Endothelial cell of umbilical vein (primary cell): ENCODE measurements at regions not wholly inside any gene's neighbourhood (a gene's known extent, or its start where the extent isn't known, plus 50 kb on each side); places are given as distances from the start of the nearest gene placed in this dataset.

ENCODE experiments used
- BruUV-seq: library from RNA; stranded (reverse); fragments of 400-500 nt; replicated peaks from 2 replicates; lab custom pipeline; 2021; lab: Mats Ljungman, UMichigan
- CTCF ChIA-PET: fragments of 300-600, 350-600 bp; sonication (Branson Sonifier 250); formaldehyde crosslinking; loops from one replicate; lab custom pipeline; 2021; ENCODE audit warnings: antibody characterized with exemption, inconsistent platforms; lab: Charles Lee
- POLR2A ChIA-PET: fragments of 300-600, 350-600 bp; sonication (Branson Sonifier 250); formaldehyde crosslinking; loops from one replicate; lab custom pipeline; 2021; ENCODE audit warnings: antibody characterized with exemption, inconsistent platforms; lab: Charles Lee
- DNase-seq: peaks from one replicate; pipeline ENCODE4 v3.0.0-alpha.2; 2011; ENCODE audit warnings: low read depth, low spot score
- FAIRE-seq: peaks from 2 replicates; lab custom pipeline; 2011; peaks lifted over from hg19 to GRCh38; lab: Jason Lieb, UNC
- H2AFZ ChIP-seq: 2 replicates; pipeline ENCODE4 v1.6.0; 2012; ENCODE audit warnings: low read depth, low read length, control low read depth, inconsistent platforms
- H3K27ac ChIP-seq: 2 replicates; pipeline ENCODE4 v1.5.1; 2011; ENCODE audit warnings: low read depth, mild to moderate bottlenecking, control low read depth, low read length, moderate library complexity; ENCODE audit not compliant: insufficient read depth
- H3K27me3 ChIP-seq, 2 experiments: 2 replicates each; pipeline versions ENCODE4 v1.6.0 to v1.6.1; 2011; ENCODE audit warnings: low read length in 2 of 2, mixed read lengths in 1 of 2; ENCODE audit not compliant: control insufficient read depth in 2 of 2, insufficient read depth in 2 of 2
- H3K36me3 ChIP-seq, 2 experiments: 2 replicates in 1 of 2; 3 replicates in 1 of 2; pipeline ENCODE4 v1.5.1; 2011; ENCODE audit warnings: low read length in 2 of 2, mild to moderate bottlenecking in 1 of 2, moderate library complexity in 1 of 2; ENCODE audit not compliant: control insufficient read depth in 2 of 2, insufficient read depth in 2 of 2; ENCODE audit errors: extremely low read depth in 1 of 2
- H3K4me1 ChIP-seq: 3 replicates; pipeline ENCODE4 v1.5.1; 2011; ENCODE audit warnings: mild to moderate bottlenecking, low read length; ENCODE audit not compliant: control insufficient read depth, insufficient read depth; ENCODE audit errors: extremely low read depth
- H3K4me2 ChIP-seq: 2 replicates; pipeline ENCODE4 v1.6.1; 2011; ENCODE audit warnings: low read length, control low read depth, mixed read lengths; ENCODE audit not compliant: insufficient read depth
- H3K4me3 ChIP-seq, 3 experiments: fragments of 200-600 bp in 1 of 3; sonication (generic), shearing (Covaris generic) in 1 of 3; replicated peaks in 1 of 3; 2 replicates each; pipeline ENCODE4 v1.5.1; 2011 to 2016; ENCODE audit warnings: control low read depth in 3 of 3, low read length in 3 of 3, mild to moderate bottlenecking in 2 of 3, inconsistent platforms in 1 of 3, low read depth in 1 of 3, moderate library complexity in 1 of 3; ENCODE audit not compliant: insufficient read depth in 1 of 3
- H3K79me2 ChIP-seq: 2 replicates; pipeline ENCODE4 v1.6.0; 2012; ENCODE audit warnings: low read length, inconsistent platforms; ENCODE audit not compliant: control insufficient read depth, insufficient read depth
- H3K9ac ChIP-seq: replicated peaks from 2 replicates; pipeline ENCODE3; 2011; ENCODE audit warnings: low read length, control low read depth; ENCODE audit not compliant: insufficient read depth; ENCODE audit errors: extremely low read depth
- H3K9me1 ChIP-seq: replicated peaks from 3 replicates; pipeline ENCODE4 v1.6.0; 2011; ENCODE audit warnings: mild to moderate bottlenecking, low read length; ENCODE audit not compliant: control insufficient read depth, insufficient read depth; ENCODE audit errors: extremely low read depth
- H3K9me3 ChIP-seq: replicated peaks from 2 replicates; pipeline ENCODE4 v1.5.1; 2012; ENCODE audit warnings: low read length, inconsistent platforms; ENCODE audit not compliant: control insufficient read depth, insufficient read depth
- H4K20me1 ChIP-seq: replicated peaks from 2 replicates; pipeline ENCODE3; 2011; ENCODE audit warnings: mild to moderate bottlenecking, low read length; ENCODE audit not compliant: control insufficient read depth, insufficient read depth; ENCODE audit errors: extremely low read depth
- EZH2 ChIP-seq: IDR thresholded peaks from 2 replicates; pipeline ENCODE4 v1.6.1; 2012; ENCODE audit warnings: borderline replicate concordance, low read depth, mild to moderate bottlenecking, moderate library complexity, low read length, inconsistent platforms; ENCODE audit not compliant: severe bottlenecking
- FOS ChIP-seq: IDR thresholded peaks from 2 replicates; pipeline ENCODE4 v1.6.1; 2011; ENCODE audit warnings: mild to moderate bottlenecking, low read length, moderate library complexity, borderline replicate concordance; ENCODE audit not compliant: insufficient read depth
- GATA2 ChIP-seq: IDR thresholded peaks from 2 replicates; pipeline ENCODE4 v1.7.0; 2011; ENCODE audit warnings: low read depth, mild to moderate bottlenecking, moderate library complexity, mixed read lengths, low read length; ENCODE audit not compliant: insufficient read length, insufficient read depth
- JUN ChIP-seq: IDR thresholded peaks from 2 replicates; pipeline ENCODE4 v1.6.1; 2011; ENCODE audit warnings: borderline replicate concordance, low read depth; ENCODE audit not compliant: insufficient read length, insufficient read depth
- MYC ChIP-seq: IDR thresholded peaks from one replicate; pipeline ENCODE4 v1.6.1; 2011; ENCODE audit warnings: mild to moderate bottlenecking, low read depth, low read length
- POLR2A ChIP-seq: IDR thresholded peaks from 2 replicates; pipeline ENCODE4 v1.6.1; 2012; ENCODE audit warnings: low read depth, mild to moderate bottlenecking, control low read depth, low read length
- POLR2AphosphoS5 ChIP-seq: IDR thresholded peaks from 2 replicates; pipeline ENCODE4 v1.6.1; 2012; ENCODE audit warnings: low read depth, mild to moderate bottlenecking, control low read depth, low read length, moderate library complexity; ENCODE audit not compliant: insufficient read depth
- dilution Hi-C: fragments of 300-500 bp; cut with MboI; formaldehyde crosslinking; loops from one replicate; pipeline ENCODE4 v1.15.0; 2019; ENCODE audit warnings: low sequenced_read_pairs; ENCODE audit not compliant: extremely low pct_ligation_motif_present
- intact Hi-C: fragments of 100-400 bp; cut with micrococcal nuclease; formaldehyde crosslinking; loops from one replicate; pipeline ENCODE4 v1.10.0; 2022
- TF ChIP-seq, protein P1 (sequence below), 2 donors: IDR thresholded peaks; 1 replicate in 1 of 2; 2 replicates in 1 of 2; pipeline ENCODE4 v1.5.1; 2011; ENCODE audit warnings: low read length in 2 of 2, mild to moderate bottlenecking in 2 of 2, moderate library complexity in 2 of 2, control low read depth in 1 of 2, inconsistent platforms in 1 of 2, low read depth in 1 of 2; ENCODE audit not compliant: insufficient read depth in 1 of 2; ENCODE audit errors: extremely low read depth in 1 of 2
- TF ChIP-seq, protein P2 (sequence below): IDR thresholded peaks from 2 replicates; pipeline ENCODE4 v1.6.1; 2011; ENCODE audit not compliant: insufficient read depth, insufficient read length

DNA sequence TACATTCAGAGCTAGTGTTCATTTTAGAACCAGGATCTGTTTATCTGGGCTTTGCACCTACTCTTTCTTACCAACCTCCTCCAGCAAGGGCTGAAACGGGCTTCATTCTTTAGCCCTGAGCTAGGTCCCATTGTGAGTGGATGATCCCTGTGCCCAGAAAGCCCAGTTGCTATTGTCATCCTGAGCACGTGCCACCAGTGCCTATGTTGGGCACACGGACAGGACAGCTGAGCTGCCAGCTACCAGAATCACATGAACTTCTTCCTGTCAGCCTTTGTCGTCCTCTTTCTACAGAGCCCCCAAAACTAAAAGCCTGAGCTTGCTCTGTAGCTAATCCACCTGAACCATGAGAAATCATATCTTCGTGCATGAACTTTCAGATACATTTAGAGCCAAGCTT is 74.4 kb upstream of the NTM start:
- Histone ChIP-seq H4K20me1 (no peaks in the 10 kb centered on the region), H3K9me3 (peaks cover 3% of the 10 kb centered on the region), H3K9me1 (no peaks in the 10 kb centered on the region), H3K36me3 (no peaks in the 10 kb centered on the region), H3K4me3 (no peak overlapping the region), H3K79me2 (no peaks in the 10 kb centered on the region), H3K4me1 (no peaks in the 10 kb centered on the region), H3K4me2 (no peak overlapping the region), H3K27me3 (no peaks in the 10 kb centered on the region), H2AFZ (no peak overlapping the region), H3K27ac (no peak overlapping the region), H3K9ac (no peak overlapping the region)
- ChIA-PET POLR2A (no interaction called here), CTCF (no interaction called here)
- dilution Hi-C loops (no loop called here), intact Hi-C loops (no loop called here)
- TF ChIP-seq JUN, result no peak
- DNase-seq, result no peak
- BruUV-seq, result no TSS peak
- no peak for FAIRE-seq

DNA sequence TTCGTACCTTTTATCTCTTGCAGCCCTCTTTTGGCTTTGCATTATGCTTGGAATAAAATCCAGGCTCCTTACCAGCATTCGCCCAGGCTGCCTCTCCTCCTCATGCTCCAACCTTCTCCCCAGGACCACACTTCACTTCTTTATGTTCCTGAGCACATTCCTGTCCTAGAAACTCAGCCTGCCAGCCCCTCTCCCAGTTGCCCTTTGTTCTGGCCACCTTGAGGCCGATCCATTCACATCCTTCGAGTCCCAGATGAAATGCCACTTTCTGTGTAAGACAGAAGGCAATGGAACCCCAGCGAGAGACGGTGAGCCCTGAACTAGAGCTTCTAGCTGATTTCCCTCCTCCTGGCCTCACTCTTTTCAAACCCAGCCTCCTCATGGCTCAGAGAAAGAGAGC is 73.0 kb upstream of the NTM start:
- Histone ChIP-seq H3K36me3 (no peaks in the 10 kb centered on the region), H4K20me1 (no peaks in the 10 kb centered on the region), H3K79me2 (no peaks in the 10 kb centered on the region), H3K9me3 (peaks cover 3% of the 10 kb centered on the region), H3K4me2 (no peak overlapping the region), H3K27ac (no peak overlapping the region), H3K9me1 (no peaks in the 10 kb centered on the region), H3K9ac (no peak overlapping the region), H3K4me1 (no peaks in the 10 kb centered on the region), H2AFZ (no peak overlapping the region), H3K27me3 (no peaks in the 10 kb centered on the region), H3K4me3 (no peak overlapping the region)
- BruUV-seq, result no TSS peak
- intact Hi-C loops (no loop called here), dilution Hi-C loops (no loop called here)
- POLR2A ChIA-PET, result no interaction called here
- CTCF ChIA-PET, result no interaction called here
- TF ChIP-seq EZH2, result no peak
- TF ChIP-seq, protein P1, sequence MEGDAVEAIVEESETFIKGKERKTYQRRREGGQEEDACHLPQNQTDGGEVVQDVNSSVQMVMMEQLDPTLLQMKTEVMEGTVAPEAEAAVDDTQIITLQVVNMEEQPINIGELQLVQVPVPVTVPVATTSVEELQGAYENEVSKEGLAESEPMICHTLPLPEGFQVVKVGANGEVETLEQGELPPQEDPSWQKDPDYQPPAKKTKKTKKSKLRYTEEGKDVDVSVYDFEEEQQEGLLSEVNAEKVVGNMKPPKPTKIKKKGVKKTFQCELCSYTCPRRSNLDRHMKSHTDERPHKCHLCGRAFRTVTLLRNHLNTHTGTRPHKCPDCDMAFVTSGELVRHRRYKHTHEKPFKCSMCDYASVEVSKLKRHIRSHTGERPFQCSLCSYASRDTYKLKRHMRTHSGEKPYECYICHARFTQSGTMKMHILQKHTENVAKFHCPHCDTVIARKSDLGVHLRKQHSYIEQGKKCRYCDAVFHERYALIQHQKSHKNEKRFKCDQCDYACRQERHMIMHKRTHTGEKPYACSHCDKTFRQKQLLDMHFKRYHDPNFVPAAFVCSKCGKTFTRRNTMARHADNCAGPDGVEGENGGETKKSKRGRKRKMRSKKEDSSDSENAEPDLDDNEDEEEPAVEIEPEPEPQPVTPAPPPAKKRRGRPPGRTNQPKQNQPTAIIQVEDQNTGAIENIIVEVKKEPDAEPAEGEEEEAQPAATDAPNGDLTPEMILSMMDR (IDR thresholded peaks at IDR 0.05; ENCODE audit: extremely low read depth in 1 of 2, insufficient read depth in 1 of 2, low read depth in 1 of 2, low read length in 2 of 2), result no peak
- TF ChIP-seq JUN, result no peak
- TF ChIP-seq, protein P2, sequence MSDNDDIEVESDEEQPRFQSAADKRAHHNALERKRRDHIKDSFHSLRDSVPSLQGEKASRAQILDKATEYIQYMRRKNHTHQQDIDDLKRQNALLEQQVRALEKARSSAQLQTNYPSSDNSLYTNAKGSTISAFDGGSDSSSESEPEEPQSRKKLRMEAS, result no peak
- no peak for TF ChIP-seq GATA2
- TF ChIP-seq FOS, result no peak
- TF ChIP-seq MYC, result no peak
- TF ChIP-seq POLR2A, result no peak
- TF ChIP-seq POLR2AphosphoS5, result no peak
- no peak for FAIRE-seq
- no peak for DNase-seq
